ENCODE measurements at regions not wholly inside any gene's neighbourhood (a gene's known extent, or its start where the extent isn't known, plus 50 kb on each side); places are given as distances from the start of the nearest gene placed in this dataset.

DNA sequence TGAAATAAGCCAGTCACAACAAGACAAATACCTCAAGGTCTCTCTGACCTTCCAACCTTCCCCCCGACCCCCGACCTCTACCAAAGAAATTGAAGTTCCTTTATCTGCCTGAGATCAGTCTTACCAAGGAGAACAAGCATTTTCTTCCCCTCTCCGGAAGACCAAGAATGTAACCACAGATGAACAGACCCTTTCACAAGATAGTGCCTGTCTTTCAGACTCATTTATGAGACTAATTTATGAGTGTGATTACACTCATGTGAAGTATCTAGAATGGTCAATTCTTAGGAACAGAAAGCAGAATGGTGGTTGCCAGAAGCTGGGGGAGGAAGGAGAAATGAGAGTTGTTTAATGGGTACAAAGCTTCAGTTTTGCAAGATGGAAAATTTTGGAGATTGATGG, 108.9 kb upstream of the MKLN1 start:
- no peak for DNase-seq (ENCODE audit: low read depth, low spot score)

DNA sequence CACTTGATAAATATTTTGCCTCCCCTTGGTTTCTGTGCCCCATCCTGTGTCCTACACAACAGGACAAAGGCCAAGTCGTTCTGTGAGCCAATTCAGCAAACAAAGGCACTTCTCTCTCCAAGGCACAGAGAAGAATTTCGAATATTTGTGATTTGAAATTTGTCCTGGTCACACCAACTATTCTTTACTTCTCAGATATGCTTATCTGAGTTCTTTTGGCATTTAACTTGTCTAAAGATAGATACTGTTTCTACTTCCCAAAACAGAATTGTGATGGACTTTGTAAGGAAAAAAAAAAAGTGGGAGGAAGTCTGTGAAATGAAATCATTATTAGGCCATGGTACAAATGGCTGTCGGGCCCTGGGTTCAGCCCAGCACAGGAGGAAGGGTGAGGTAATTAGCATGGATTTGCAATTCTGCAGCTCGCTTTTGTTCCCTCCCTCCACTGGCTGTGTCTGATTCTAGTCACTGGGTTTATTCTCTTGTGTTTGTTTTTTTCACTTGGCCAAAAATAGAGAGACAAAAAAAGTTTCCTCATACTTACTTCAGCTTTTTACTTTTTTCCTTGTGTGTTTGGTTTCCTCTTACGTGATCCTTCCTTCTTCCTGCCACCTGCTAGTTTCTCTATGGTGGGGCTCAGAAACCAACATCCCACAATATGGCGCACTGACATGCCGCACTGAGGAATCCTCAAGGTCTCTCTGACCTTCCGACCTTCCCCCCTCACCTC, 108.2 kb upstream of the MKLN1 start:
- DNase-seq (ENCODE audit: low read depth, low spot score), result no peak

DNA sequence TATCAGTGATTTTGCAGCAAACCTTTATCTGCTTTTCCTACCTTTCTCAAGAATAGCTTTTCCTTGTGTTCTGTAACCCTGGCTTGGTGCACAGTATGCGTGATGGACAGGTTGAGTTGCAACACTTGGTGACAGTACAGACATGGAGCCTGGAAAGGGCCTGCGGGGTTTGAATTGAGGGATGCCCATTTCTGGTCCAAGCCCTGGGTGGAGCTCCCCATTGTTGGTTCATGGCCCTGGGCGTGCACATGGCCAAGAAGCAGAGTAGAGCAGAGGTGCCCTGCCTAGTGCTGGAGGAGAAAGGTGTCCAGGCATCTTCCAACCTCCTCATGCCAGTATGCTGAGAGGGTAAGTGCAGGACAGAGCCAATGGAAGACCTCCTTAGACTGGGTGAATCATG, 106.6 kb upstream of the MKLN1 start:
- no peak for DNase-seq (ENCODE audit: low read depth, low spot score)

- DNase-seq (ENCODE audit: low read depth, low spot score), result no peak
Measured at GRCh38 chr7:131222171-131222570, 105.5 kb upstream of the MKLN1 start.

- DNase-seq (ENCODE audit: low read depth, low spot score), result no peak
Measured at GRCh38 chr7:131223151-131223550, 104.5 kb upstream of the MKLN1 start.

DNA sequence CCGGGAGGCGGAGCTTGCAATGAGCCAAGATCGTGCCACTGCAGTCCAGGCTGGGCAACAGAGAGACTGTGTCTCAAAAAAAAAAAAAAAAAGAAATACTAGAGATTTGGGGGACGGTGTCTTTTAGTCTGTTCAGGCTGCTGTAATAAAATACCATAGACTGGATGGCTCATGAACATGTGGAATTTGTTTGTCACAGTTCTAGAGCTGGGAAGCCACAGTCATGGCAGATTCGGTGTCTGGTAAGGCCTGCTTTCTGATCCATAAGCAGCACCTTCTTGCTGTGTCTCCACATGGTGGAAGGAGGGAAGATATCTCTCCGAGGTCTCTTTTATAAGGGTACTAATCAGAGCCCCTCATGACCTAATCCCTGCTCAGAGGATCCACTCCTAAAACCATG, 102.7 kb upstream of the MKLN1 start:
- no peak for DNase-seq (ENCODE audit: low read depth, low spot score)

- no peak for DNase-seq (ENCODE audit: low read depth, low spot score)
Measured at GRCh38 chr7:131225619-131226513, 101.8 kb upstream of the MKLN1 start.

GRCh38 chr7:131226514-131226865, 101.2 kb upstream of the MKLN1 start:
- DNase-seq (ENCODE audit: low read depth, low spot score), result no peak

- DNase-seq (ENCODE audit: low read depth, low spot score), result no peak
Measured at GRCh38 chr7:131231381-131232220, 96.1 kb upstream of the MKLN1 start.

GRCh38 chr7:131232768-131233167, 94.9 kb upstream of the MKLN1 start:
- DNase-seq (ENCODE audit: low read depth, low spot score), result no peak

- DNase-seq (ENCODE audit: low read depth, low spot score), result no peak
Measured at GRCh38 chr7:131233193-131233592, 94.5 kb upstream of the MKLN1 start.

GRCh38 chr7:131234719-131235488, 92.8 kb upstream of the MKLN1 start:
- DNase-seq (ENCODE audit: low read depth, low spot score), result no peak

DNA sequence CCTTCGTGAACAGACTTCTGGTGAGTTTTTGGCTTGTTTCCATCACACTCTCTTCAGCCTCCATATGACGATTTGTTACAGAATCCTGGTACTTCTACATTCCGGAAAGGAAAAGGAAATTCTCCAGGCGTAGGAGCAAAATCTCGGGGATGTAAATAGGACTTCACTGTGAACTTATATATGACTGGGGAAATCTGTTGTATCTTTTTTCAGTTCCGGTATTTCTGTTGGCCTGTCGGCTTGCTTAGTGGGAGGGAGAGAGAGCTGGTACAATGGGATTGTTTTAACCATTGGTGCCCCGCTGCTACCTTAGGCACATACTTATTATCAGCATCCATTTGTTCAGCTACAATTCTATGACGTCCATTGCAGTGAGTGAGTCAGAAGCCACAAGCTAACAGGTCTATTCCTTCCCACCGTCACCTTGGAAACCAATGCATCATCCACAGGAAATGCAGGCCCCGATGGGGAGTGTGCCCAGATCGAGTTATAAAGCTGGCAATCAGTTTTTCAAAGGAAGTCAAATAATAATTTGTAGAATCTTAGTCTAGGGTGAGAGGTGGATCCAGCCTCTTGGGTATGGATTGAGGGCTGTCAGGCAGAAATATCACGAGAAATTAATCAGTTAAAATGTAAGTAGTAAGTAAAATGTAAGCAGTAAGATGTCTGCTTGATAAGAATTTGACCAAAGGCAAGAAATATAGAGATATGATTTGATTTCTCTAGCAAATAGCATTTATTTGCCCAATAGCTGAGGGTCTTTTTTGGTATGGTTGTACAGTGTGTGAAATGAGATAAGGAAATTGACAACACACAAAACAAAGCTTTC, 92.0 kb upstream of the MKLN1 start:
- peak; percentile 88 for DNase-seq (ENCODE audit: low read depth, low spot score)

DNA sequence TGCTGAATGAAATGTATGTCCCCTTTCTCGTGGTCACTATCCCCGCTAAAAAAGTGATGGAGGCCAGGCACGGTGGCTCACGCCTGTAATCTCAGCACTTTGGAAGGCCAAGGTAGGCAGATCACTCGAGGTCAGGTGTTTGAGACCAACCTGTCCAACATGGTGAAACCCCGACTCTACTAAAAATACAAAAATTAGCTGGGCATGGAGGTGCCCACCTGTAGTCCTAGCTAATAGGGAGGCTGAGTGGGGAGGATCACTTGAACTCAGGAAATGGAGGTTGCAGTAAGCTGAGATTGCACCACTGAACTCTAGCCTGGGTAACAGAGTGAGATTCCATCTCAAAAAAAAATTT, 91.4 kb upstream of the MKLN1 start:
- DNase-seq (ENCODE audit: low read depth, low spot score), result no peak

DNA sequence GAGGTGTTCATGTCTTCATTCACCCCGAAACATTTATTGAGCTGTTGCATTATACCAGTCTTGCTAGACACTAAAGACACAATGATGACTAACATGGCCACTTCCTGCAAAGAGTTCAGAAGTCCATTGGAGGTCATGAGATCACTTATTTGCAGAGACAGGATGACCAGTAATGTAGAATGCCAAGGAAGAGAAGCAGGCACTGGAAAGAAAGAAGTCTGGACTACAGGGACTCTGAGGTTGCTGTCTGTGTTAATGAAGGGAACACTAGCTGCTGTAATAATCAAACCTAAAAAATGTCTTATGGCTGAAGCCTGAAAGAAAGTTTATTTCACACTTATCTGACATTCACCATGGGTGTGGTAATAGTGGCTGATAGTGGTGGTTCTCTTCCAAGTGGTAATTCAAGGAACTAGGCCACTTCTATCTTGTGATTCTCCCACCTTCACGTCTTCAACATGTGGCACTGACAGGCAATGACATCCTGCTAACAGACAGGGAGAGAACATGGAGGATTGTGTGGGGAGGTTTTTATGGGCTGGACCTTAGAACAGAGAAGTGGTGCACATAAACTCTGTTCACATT, 89.2 kb upstream of the MKLN1 start:
- no peak for DNase-seq (ENCODE audit: low read depth, low spot score)

GRCh38 chr7:131241386-131241785, 86.3 kb upstream of the MKLN1 start:
- DNase-seq (ENCODE audit: low read depth, low spot score), result no peak

- DNase-seq (ENCODE audit: low read depth, low spot score), result no peak
Measured at GRCh38 chr7:131242123-131242650, 85.5 kb upstream of the MKLN1 start.

- DNase-seq (ENCODE audit: low read depth, low spot score), result peak; percentile 86
Measured at GRCh38 chr7:131244259-131244852, 83.3 kb upstream of the MKLN1 start.

DNA sequence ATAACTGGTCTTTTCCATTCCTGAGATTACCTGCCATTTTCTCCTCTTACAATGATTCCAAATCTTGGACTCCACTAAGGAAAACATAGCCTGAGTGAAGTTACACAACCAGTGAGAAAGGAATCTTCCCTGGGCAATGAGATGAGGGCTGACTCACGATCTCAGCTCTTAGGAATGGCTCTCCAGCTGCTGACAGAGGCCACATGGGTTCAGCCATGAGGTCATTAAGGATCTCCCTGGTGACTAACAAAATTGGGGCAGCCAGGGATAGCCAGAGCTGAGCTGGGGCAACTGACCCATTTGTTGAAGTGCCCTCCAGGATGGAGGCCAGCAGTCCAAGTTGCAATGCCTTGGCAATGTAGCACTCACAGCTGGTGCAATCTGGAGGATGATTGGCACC, 78.7 kb upstream of the MKLN1 start:
- DNase-seq (ENCODE audit: low read depth, low spot score), result peak; percentile 80

DNA sequence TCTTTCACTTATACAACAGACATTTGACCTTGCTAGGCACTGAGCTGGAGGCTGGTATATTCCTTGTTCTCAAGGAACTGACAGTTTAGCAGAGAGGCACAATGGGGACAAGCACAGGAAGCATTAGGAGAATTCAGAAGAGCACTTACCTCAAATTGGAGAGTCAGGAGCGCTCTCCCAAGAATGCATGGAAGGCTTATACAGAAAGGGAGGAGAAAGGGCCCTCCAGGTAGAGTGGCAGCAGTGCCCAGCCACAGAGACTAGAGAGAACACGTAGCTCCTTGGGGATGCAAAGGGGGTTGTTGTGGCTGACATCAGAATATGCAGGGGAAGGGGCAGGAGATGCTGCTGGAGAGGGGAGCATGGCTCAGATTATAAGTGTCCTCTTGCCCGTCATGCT, 78.2 kb upstream of the MKLN1 start:
- DNase-seq (ENCODE audit: low read depth, low spot score), result no peak
